Mesenchymal stem cell (in vitro differentiated cells and primary cell): ENCODE measurements at regions not wholly inside any gene's neighbourhood (a gene's known extent, or its start where the extent isn't known, plus 50 kb on each side); places are given as distances from the start of the nearest gene placed in this dataset.

Source experiments
- DNase-seq: peaks from one replicate; pipeline ENCODE4 v3.0.0-alpha.2; 2013
- H2AFZ ChIP-seq: one replicate; pipeline ENCODE4 v1.6.1; 2013; ENCODE audit warnings: low read depth, mild to moderate bottlenecking, control low read depth, inconsistent platforms, low read length, moderate library complexity
- H2AK5ac ChIP-seq: 2 replicates; pipeline ENCODE4 v1.6.1; 2013; ENCODE audit warnings: low read length, moderate library complexity, mild to moderate bottlenecking, inconsistent platforms; ENCODE audit not compliant: severe bottlenecking
- H2BK120ac ChIP-seq: one replicate; pipeline ENCODE4 v1.6.1; 2013; ENCODE audit warnings: low read depth, mild to moderate bottlenecking, inconsistent platforms, low read length, moderate library complexity
- H2BK12ac ChIP-seq, 2 experiments: one replicate each; pipeline ENCODE4 v1.6.1; 2013; ENCODE audit warnings: inconsistent platforms in 2 of 2, low read length in 2 of 2, mild to moderate bottlenecking in 2 of 2, moderate library complexity in 2 of 2, control low read depth in 1 of 2
- H2BK15ac ChIP-seq: one replicate; pipeline ENCODE4 v1.6.1; 2013; ENCODE audit warnings: mild to moderate bottlenecking, low read depth, inconsistent platforms; ENCODE audit not compliant: poor library complexity, severe bottlenecking
- H2BK5ac ChIP-seq: 2 replicates; pipeline ENCODE4 v1.6.1; 2013; ENCODE audit warnings: low read depth, mild to moderate bottlenecking, low read length, control low read depth, inconsistent platforms; ENCODE audit not compliant: poor library complexity, severe bottlenecking
- H3K14ac ChIP-seq, 2 experiments: one replicate each; pipeline ENCODE4 v1.6.1; 2013; ENCODE audit warnings: inconsistent platforms in 2 of 2, low read length in 2 of 2, control low read depth in 1 of 2, mild to moderate bottlenecking in 1 of 2, moderate library complexity in 1 of 2
- H3K18ac ChIP-seq, 2 experiments: one replicate each; pipeline ENCODE4 v1.6.1; 2013; ENCODE audit warnings: inconsistent platforms in 2 of 2, low read length in 2 of 2, control low read depth in 1 of 2, low read depth in 1 of 2, mild to moderate bottlenecking in 1 of 2
- H3K23ac ChIP-seq, 2 experiments: one replicate each; pipeline ENCODE4 v1.6.1; 2013; ENCODE audit warnings: inconsistent platforms in 2 of 2, low read length in 2 of 2, mild to moderate bottlenecking in 2 of 2, moderate library complexity in 2 of 2, control low read depth in 1 of 2
- H3K27ac ChIP-seq: 2 replicates; pipeline ENCODE4 v1.5.1; 2013; ENCODE audit warnings: mild to moderate bottlenecking, moderate library complexity, low read length, control low read depth, inconsistent platforms; ENCODE audit not compliant: poor library complexity, severe bottlenecking
- H3K27me3 ChIP-seq, 2 experiments: 2 replicates each; pipeline versions ENCODE4 v1.6.1 to v1.7.0; 2013; ENCODE audit warnings: low read length in 2 of 2, mild to moderate bottlenecking in 2 of 2, moderate library complexity in 2 of 2, control low read depth in 1 of 2, inconsistent platforms in 1 of 2; ENCODE audit not compliant: control insufficient read depth in 1 of 2, insufficient read depth in 1 of 2
- H3K36me3 ChIP-seq, 2 experiments: 2 replicates each; pipeline versions ENCODE4 v1.6.1 to v1.7.0; 2013; ENCODE audit warnings: low read length in 2 of 2, control low read depth in 1 of 2, inconsistent platforms in 1 of 2, low read depth in 1 of 2, mild to moderate bottlenecking in 1 of 2; ENCODE audit not compliant: insufficient read depth in 2 of 2, control insufficient read depth in 1 of 2
- H3K4ac ChIP-seq, 2 experiments: one replicate each; pipeline ENCODE4 v1.6.1; 2013; ENCODE audit warnings: inconsistent platforms in 2 of 2, low read length in 2 of 2, mild to moderate bottlenecking in 2 of 2, moderate library complexity in 2 of 2, control low read depth in 1 of 2, low read depth in 1 of 2
- H3K4me1 ChIP-seq: 2 replicates; pipeline ENCODE4 v1.6.1; 2013; ENCODE audit warnings: low read depth, low read length, control low read depth; ENCODE audit not compliant: control insufficient read depth, insufficient read depth
- H3K4me2 ChIP-seq: 2 replicates; pipeline ENCODE4 v1.6.1; 2013; ENCODE audit warnings: low read length, mild to moderate bottlenecking, inconsistent platforms; ENCODE audit not compliant: poor library complexity, severe bottlenecking
- H3K4me3 ChIP-seq, 2 experiments: 2 replicates each; pipeline versions ENCODE4 v1.5.1 to v1.7.0; 2013; ENCODE audit warnings: low read length in 2 of 2, mild to moderate bottlenecking in 2 of 2, control low read depth in 1 of 2, low read depth in 1 of 2; ENCODE audit not compliant: insufficient read depth in 1 of 2
- H3K79me1 ChIP-seq: replicated peaks from 2 replicates; pipeline ENCODE4 v1.6.1; 2013; ENCODE audit warnings: mild to moderate bottlenecking, control low read depth, low read length, inconsistent platforms; ENCODE audit not compliant: poor library complexity, severe bottlenecking
- H3K9ac ChIP-seq: 2 replicates; pipeline ENCODE4 v1.7.0; 2013; ENCODE audit warnings: mild to moderate bottlenecking, low read length, moderate library complexity
- H3K9me3 ChIP-seq: 2 replicates; pipeline ENCODE4 v1.7.0; 2013; ENCODE audit warnings: mild to moderate bottlenecking, low read length; ENCODE audit not compliant: control insufficient read depth
- H4K8ac ChIP-seq: one replicate; pipeline ENCODE4 v1.6.1; 2013; ENCODE audit warnings: inconsistent platforms, mild to moderate bottlenecking, low read length, moderate library complexity
- H4K91ac ChIP-seq: one replicate; pipeline ENCODE4 v1.6.1; 2013; ENCODE audit warnings: mild to moderate bottlenecking, low read length, inconsistent platforms
- WGBS: methylation state at CpG from one replicate; pipeline ENCODE4 v1.1.7; 2013; ENCODE audit warnings: mixed read lengths; 5-methylcytosine and 5-hydroxymethylcytosine counted together

- Histone ChIP-seq H2BK5ac (no peak overlapping the region), H4K8ac (no peak overlapping the region), H3K36me3 (no peaks in the 10 kb centered on the region), H3K4me3 (no peak overlapping the region), H3K27ac (no peak overlapping the region), H3K9ac (no peak overlapping the region), H3K79me1 (no peaks in the 10 kb centered on the region), H2AFZ (no peak overlapping the region), H2AK5ac (no peak overlapping the region), H2BK15ac (no peak overlapping the region), H3K4me2 (no peak overlapping the region), H3K18ac (no peak overlapping the region), H3K4me1 (no peaks in the 10 kb centered on the region), H3K23ac (no peak overlapping the region), H4K91ac (no peak overlapping the region), H2BK120ac (no peak overlapping the region), H3K4ac (no peak overlapping the region), H3K27me3 (no peaks in the 10 kb centered on the region), H3K9me3 (peaks cover 28% of the 10 kb centered on the region), H2BK12ac (no peak overlapping the region), H3K14ac (no peak overlapping the region)
- no peak for DNase-seq
- 99% methylated on average over 3 of the region's 3 CpGs for WGBS
Observed at GRCh38 chr15:39209548-39210211, 371.2 kb upstream of the THBS1 start.

GRCh38 chr15:39211108-39211979 lies 369.5 kb upstream of the THBS1 start:
- Histone ChIP-seq H3K4ac (no peak overlapping the region), H3K4me3 (no peak overlapping the region), H3K4me2 (no peak overlapping the region), H2AK5ac (no peak overlapping the region), H2BK5ac (no peak overlapping the region), H3K18ac (no peak overlapping the region), H3K9me3 (peaks cover 28% of the 10 kb centered on the region), H4K8ac (no peak overlapping the region), H2AFZ (no peak overlapping the region), H3K36me3 (no peaks in the 10 kb centered on the region), H3K23ac (no peak overlapping the region), H2BK15ac (no peak overlapping the region), H3K27me3 (no peaks in the 10 kb centered on the region), H3K79me1 (no peaks in the 10 kb centered on the region), H2BK120ac (no peak overlapping the region), H4K91ac (no peak overlapping the region), H3K14ac (no peak overlapping the region), H2BK12ac (no peak overlapping the region), H3K27ac (no peak overlapping the region), H3K4me1 (no peaks in the 10 kb centered on the region), H3K9ac (no peak overlapping the region)
- no peak for DNase-seq
- WGBS, result over 99% methylated on average over 3 of the region's 5 CpGs

GRCh38 chr15:39213385-39213840 lies 367.5 kb upstream of the THBS1 start:
- H3K4me2 ChIP-seq, result no peak overlapping the region
- no peaks in the 10 kb centered on the region for H3K36me3 ChIP-seq
- no peak overlapping the region for H2BK5ac ChIP-seq
- H3K27ac ChIP-seq, result peak overlapping the region; percentile 80
- H3K18ac ChIP-seq, result peak overlapping the region in 1 of 2 experiments; percentile 39
- WGBS, result 3% methylated on average over 6 of the region's 7 CpGs
- peak overlapping the region in 1 of 2 experiments; percentile 46 for H3K4ac ChIP-seq
- no peak overlapping the region for H2BK120ac ChIP-seq
- peaks cover 28% of the 10 kb centered on the region for H3K9me3 ChIP-seq
- no peak overlapping the region for H3K14ac ChIP-seq
- peak; percentile 90 for DNase-seq
- H2AFZ ChIP-seq, result no peak overlapping the region
- no peaks in the 10 kb centered on the region for H3K79me1 ChIP-seq
- no peak overlapping the region for H3K9ac ChIP-seq
- H4K91ac ChIP-seq, result peak overlapping the region; percentile 20
- no peaks in the 10 kb centered on the region for H3K4me1 ChIP-seq
- H3K23ac ChIP-seq, result no peak overlapping the region
- no peak overlapping the region for H2AK5ac ChIP-seq
- H3K27me3 ChIP-seq, result no peaks in the 10 kb centered on the region
- H3K4me3 ChIP-seq, result peak overlapping the region in 1 of 2 experiments; percentile 28
- no peak overlapping the region for H2BK15ac ChIP-seq
- H2BK12ac ChIP-seq, result peak overlapping the region in 1 of 2 experiments; percentile 52
- no peak overlapping the region for H4K8ac ChIP-seq

- Histone ChIP-seq H3K27ac (no peak overlapping the region), H2BK120ac (no peak overlapping the region), H3K9ac (no peak overlapping the region), H3K4me1 (no peaks in the 10 kb centered on the region), H2AFZ (no peak overlapping the region), H4K8ac (no peak overlapping the region), H3K9me3 (peaks cover 24% of the 10 kb centered on the region), H2BK15ac (no peak overlapping the region), H3K36me3 (no peaks in the 10 kb centered on the region), H2BK12ac (no peak overlapping the region), H3K4me3 (no peak overlapping the region), H2BK5ac (no peak overlapping the region), H4K91ac (no peak overlapping the region), H3K79me1 (no peaks in the 10 kb centered on the region), H3K23ac (no peak overlapping the region), H3K4ac (no peak overlapping the region), H3K14ac (no peak overlapping the region), H3K18ac (no peak overlapping the region), H2AK5ac (peak overlapping the region; percentile 6), H3K27me3 (no peaks in the 10 kb centered on the region), H3K4me2 (no peak overlapping the region)
- no peak for DNase-seq
- WGBS, result 92% methylated on average over 3 of the region's 5 CpGs
Observed at GRCh38 chr15:39215015-39215414, 365.9 kb upstream of the THBS1 start.
